HK-2 (cell line): ENCODE measurements at regions not wholly inside any gene's neighbourhood (a gene's known extent, or its start where the extent isn't known, plus 50 kb on each side); places are given as distances from the start of the nearest gene placed in this dataset.
"Not testable (repeated sequence)": the region's sequence is repeated elsewhere in the genome, so short reads cannot be mapped to it uniquely, and the experiment has no call there.

Source experiments
- DNase-seq: peaks from one replicate; pipeline ENCODE4 v3.0.0-alpha.2; 2018; ENCODE audit not compliant: unreplicated experiment

DNA sequence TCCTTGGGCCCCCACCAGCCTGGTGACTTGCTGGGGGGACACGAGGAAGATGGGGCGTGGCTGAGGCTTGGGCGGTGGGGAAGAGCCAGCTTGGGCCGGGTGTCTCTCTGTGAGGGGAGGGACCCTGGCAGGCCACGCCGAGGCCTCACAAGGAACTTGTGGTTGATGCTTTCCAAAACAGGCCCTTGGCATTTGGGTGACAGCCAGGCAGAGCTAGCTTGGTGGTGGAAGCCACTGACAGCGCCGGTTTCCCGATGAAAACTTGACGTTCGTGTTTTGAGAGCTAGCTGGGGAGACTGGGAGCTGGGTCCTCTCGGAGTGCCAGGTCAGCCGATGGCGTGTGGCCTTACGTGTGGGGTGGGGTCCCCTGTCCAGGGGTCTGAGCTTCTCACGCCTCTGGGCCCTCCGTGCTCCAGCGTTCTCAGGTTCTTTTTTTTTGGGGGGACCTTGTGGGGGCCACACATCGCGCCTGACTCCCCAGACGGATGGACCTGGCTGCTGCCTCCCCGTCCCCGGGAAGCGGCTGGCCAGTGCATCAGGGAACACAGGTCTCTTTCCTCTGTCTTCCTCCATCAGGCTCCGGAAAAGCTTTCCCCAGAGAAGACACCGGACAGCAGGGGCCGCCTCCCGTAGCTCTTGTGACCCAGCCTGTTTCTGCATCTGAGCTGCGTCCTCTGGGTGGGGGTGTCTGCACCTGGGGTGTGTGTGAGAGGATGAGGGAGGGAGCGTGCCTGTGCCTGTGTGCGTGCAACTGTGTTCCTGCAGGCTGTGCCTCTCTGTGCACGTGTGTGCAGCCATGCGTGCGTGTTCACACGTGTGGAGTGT lies 129.3 kb upstream of the LPCAT1 start:
- no peak for DNase-seq

DNA sequence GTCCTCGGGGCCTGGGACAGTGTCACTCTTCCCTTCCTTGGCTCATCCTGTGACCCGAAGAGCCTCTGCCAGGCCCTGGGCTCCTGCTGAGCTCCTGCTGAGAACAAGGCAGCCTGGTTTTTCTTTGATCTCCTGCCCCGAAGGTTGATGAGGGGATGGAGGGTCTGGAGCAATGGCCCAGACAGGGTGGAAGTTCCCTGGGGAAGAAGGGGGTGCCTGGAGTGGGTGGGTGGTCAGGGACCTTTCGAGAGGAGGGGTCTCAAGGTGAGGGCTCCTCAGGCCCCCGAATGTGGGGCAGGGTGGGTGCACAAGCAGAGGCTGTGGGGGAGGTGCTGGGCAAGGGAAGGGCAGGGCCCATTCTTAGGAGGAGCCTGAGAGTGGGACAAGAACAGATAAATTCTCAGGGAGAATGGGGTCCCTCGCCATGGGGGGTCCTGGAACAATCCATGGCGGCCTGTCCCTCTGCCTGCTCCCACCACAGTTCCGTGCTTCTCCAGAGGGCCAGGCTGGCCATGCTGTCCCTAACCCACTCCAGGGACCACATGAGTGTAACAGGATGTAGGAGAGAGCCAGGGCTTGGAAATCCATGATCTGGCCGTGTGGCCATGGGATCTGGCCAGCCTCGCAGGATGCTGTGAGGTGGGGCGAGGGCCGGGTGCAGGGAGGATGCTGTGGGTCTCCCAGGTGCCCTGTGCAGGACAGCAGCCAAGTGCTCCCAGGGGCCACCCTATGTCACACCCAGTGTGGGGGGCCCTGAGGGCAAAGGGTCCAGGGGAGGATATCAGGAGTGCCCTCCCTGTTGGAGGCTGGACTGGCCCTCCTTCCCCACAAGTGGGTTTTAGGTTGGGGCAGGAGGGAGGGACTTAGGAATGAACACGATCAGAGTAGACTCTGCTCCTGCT lies 128.5 kb upstream of the LPCAT1 start:
- DNase-seq = no peak

DNA sequence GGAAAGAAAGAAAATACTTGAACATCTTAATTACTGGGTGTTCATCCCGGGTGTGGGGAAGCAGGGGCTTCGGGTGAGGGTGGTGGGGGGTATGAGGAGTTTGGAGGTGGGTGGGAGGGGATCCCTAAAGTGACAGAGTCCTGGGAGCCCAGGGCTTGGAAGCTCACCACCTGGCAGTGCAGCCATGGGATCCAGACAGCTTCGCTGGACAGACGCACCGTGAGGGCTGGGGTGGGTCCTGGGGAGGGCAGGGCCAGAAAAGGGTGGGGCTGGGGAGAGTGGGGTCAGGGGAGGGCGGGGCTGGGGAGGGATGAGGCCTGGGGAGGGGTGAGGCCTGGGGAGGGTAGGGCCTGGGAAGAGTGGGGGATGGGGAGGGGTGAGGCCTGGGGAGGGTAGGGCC lies 127.5 kb upstream of the LPCAT1 start:
- no peak for DNase-seq

DNA sequence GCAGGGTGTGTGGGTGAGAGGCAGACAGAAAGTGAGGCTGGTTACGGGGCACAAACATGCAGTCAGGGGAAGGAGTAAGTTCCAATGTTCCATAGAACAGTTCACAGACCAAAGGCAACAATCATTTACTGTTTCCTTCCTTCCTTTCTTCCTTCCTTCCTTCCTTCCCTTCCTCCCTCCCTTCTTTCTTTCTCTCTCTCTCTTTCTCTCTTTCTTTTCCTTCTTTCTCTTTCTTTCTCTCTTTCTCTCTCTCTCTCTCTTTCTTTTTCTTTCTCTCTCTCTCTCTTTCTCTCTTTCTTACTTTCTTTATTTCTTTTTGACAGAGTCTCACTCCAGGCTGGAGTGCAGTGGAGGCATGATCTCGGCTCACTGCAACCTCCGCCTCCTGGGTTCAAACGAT lies 125.8 kb upstream of the LPCAT1 start:
- no peak for DNase-seq

DNA sequence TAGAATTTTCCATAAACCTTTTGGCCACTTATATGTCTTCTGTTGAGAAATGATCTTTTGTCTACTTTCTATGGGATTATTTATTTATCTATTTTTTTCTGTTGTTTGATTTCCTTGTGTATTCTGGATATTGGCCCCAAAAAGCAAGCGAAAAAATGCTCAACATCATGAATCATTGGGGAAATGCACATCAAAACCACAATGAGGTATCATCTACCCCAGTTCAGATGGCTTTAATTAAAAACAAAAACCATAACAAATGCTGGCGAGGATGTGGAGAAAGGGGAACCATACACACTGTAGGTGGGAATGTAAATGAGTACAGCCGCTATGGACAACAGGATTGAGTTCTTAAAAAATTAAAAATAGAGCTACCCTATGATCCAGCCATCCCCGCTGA lies 125.0 kb upstream of the LPCAT1 start:
- DNase-seq = no peak

DNA sequence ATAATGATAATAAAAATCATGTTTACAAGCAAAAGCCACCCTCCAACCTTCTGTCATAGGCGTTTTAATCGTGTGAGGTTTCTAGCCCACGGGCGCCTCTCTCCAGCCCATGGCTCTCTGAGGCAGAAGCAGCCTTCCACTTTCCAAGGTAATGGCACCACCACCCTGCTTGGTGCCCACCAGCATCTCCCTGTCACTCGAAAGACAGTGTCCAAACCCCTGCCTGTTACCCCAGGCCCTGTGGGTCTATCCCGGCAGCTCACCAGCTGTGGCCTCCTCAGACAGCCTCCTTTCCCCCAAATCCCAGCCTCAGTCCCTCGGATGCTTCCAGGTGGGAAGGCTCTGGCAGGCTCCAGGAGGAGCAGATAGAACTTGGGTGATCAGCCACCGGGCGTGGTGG lies 123.8 kb upstream of the LPCAT1 start:
- no peak for DNase-seq

DNA sequence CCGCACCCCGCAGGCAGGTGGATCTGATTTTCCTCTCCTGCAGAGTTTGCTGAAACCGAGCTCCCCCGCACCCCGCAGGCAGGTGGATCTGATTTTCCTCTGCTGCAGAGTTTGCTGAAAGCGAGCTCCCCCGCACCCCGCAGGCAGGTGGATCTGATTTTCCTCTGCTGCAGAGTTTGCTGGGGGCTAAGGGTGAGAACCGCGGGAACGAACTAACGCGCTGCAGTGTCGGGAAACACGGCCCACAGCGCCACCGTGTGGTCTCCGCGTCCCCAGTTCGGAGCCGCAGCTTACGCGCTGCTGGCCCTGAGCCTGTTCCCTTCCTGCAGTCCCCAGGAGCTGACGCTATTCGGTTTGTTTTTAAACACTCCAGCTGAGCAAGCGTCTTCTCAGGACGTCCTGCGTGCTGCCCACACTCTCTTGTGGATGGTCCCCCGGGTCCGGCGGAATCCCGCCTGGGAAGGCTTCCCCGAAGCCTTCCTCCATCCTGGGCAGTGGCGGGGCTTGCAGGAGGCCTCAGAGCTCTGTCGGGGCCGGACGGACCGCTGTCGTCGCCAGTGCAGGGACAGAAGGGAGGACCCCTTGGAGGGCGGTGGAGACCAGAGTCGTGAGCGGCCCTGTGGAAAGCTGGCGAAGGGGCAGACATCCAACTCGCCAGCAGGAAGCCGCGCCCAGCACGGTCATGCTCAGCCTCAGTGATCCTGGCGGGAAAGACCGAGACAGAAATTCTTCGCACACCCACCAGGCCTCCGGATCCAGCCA lies 121.2 kb upstream of the LPCAT1 start:
- DNase-seq = peak; percentile 79

DNA sequence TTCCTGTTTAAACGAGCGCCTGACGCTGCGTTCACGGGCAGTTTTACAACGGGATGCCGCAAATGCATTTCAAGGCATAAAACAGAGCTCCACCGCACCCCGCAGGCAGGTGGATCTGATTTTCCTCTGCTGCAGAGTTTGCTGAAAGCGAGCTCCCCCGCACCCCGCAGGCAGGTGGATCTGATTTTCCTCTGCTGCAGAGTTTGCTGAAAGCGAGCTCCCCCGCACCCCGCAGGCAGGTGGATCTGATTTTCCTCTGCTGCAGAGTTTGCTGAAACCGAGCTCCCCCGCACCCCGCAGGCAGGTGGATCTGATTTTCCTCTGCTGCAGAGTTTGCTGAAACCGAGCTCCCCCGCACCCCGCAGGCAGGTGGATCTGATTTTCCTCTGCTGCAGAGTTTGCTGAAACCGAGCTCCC lies 120.6 kb upstream of the LPCAT1 start:
- DNase-seq = not testable (repeated sequence)

DNA sequence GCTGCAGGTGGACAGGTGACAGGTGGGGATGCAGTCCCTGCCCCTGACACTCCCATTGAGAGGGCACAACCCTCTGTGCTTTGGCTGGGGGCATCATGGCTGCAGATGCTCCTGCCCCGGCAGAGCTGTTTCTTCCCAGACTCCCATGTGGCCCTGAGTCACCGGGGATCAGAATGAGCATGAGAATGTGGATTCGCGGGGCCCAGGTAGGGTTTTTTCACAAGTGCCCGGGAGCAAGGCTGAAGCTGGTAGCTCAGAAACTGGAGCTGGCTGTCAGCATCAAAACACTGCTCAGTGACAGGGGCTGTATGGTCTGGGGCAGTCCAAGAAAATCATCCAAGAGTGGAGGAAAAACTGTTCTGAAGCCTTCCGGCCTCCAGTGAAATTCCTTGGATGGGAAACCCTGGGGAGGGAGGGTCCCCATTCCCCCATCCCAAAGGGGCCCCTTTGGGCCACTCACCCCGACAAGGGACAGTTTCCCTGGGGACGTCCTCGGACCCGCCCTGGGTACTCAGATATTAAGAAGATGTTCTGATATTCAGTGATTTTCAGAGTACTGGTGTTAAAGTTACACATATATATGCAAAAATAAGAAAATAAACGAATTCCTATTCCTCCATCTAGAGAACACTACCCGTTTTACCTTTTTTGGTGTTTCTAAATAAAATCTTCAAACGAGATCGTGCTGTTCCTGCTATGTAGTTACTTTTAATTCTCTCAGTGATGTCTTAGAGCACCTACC lies 120.1 kb upstream of the LPCAT1 start:
- DNase-seq = peak; percentile 26

DNA sequence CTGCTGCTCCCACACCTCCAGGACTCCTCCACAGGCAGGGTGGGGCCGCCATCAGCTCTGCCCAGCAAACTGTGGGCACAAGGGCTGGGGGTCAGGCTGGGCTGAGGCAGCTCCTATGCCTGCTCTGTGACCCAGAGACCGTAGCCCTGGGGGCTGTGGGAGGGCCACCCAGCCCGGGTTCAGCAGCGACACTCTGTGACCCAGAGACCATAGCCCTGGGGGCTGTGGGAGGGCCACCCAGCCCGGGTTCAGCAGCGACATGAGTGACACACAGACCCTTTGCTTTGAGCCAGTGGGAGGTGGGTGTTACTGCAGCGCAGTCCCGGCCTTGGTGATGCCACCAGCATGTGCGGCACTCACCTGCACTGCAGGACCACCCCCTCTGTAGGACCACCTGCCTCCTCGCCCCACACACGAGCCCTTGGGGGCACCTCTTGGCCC lies 118.9 kb upstream of the LPCAT1 start:
- DNase-seq = no peak

DNA sequence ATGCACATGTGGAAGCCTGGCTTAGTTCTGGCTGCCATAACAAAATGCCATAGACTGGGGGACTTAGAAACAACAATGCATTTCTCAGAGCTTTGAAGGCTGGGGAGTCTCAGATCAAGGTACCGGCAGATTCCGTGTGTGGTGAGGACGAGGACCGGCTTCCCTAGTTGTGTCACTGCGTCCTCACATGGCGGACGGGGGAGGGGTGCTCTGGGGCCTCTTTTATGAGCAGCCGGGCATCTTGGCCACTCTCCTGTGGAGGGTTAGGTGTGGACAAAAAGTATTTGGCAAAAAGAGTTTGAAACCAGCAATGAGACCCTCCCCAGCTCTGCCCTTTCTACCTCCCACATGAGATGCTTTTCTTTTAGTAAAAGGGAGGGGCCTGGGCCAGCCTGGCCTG lies 118.5 kb upstream of the LPCAT1 start:
- no peak for DNase-seq

DNA sequence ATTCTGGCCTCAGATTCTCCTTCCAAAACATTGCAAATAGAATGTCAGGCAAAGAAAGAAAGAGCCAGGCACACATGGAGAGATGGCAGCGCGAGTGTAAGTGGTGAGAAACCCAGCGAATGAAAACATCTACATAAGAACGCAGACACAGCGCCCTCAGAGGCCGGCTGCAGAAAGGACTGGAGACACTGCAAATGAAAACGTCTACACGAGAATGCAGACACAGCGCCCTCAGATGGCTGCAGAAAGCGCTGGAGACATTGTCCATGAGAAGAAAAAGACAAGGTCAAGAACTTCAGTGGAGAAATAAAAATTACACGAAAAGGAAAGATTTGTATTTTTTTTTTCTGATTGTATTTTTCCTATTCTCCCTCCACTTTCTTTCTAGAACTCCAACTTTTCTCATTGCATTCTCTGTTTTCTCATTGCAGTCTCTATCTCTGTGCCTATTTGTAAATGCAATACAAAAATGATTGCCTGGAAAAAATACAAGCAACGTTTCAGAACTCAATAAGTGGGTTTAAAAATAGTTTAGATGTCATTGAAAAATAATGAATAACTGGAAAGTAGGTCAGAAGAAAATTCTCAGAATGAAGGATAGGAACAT lies 117.9 kb upstream of the LPCAT1 start:
- peak; percentile 76 for DNase-seq

DNA sequence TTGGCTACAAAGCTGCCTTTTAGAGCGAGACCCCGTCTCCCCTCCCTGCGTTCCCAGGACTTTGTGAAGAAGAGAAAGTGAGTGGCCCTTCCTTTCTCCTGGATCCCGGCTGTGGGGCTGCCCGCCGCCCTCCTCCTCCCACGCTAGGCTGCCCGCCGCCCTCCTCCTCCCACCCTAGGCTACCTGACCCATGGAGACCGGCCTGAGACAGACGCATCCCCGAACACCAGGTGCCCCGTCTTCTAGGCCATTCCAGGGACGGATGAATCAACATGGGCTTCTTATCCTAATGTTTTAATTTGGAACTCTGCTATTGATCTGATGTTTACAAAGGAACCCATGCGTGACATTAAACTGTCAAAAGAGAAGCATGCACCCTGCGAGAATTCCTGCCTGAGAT lies 117.3 kb upstream of the LPCAT1 start:
- DNase-seq = no peak

DNA sequence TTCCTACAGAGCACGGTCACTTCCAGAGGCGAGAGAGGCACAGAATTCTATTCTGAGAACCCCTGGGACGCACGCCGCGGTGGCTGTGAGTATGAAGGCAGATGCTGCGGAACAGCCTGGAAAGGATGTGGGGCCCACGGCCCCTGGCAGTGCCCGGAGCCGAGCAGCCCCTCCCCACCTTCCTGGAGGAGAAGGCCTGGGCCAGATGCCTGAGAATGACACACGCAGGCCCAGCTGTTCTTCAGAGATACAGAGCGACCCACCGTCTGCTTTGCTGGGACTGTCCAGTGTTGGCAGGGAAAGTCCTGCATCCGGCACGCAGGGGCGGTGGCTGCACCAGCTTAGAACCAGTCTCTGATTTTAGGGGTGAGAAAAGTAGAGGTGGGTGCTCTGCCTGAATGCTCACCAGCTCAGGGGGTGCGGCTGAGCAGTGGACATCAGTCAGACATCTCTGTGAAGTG lies 116.7 kb upstream of the LPCAT1 start:
- no peak for DNase-seq

DNA sequence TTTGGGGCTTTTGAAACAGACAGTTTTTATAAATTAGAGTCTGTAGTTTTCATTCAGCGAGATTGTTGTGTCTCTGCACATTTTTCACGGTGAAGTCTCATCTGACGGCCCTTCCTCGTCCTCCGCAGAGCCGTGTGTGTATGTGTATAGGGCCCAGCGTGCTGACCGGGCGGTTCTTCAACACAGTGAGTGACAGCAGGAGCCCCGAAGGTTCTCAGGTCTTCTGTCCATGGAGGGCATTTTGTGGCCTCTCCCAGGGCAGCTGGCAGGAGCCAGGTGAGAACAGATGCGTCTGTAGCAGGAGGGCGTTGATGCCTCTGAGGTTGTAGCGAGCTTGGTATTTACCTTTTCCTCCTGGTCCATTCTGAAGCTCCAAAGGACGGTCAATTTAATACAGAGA lies 116.0 kb upstream of the LPCAT1 start:
- DNase-seq = no peak

DNA sequence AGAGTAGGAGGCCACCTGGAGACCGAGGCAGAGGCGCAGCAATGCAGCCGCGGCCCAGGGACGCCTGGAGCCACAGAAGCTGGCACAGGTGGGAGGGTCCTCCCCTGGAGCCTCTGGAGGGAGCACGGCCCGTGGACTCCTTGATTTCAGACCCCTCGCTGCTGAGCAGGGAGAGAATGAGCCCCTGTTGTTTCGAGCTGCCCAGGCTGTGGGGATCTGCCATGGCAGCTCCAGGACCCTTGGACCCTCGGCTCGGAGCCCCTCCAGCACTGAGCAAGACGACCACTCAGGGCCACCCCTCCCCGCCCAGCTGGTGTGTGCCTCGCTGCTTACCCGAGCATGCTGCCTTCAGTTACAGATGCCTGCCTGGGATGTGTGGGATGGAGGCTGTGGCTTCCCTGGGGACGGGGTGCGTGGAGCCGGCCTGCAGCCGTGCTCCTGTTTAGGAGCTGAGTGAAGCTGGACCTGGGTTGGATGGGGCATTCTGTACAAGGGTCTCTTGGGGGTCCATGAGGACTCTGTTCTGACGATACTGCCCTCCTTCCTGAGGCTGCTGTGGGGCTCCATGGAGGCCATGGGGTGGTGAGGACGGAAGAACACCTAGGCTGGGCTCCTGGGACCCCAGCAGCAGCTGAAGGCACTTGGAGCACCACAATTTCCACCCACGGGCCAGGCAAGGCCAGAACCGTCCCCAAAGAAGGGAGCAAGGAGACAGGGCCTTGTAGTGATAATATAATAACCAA lies 115.1 kb upstream of the LPCAT1 start:
- DNase-seq = no peak

DNA sequence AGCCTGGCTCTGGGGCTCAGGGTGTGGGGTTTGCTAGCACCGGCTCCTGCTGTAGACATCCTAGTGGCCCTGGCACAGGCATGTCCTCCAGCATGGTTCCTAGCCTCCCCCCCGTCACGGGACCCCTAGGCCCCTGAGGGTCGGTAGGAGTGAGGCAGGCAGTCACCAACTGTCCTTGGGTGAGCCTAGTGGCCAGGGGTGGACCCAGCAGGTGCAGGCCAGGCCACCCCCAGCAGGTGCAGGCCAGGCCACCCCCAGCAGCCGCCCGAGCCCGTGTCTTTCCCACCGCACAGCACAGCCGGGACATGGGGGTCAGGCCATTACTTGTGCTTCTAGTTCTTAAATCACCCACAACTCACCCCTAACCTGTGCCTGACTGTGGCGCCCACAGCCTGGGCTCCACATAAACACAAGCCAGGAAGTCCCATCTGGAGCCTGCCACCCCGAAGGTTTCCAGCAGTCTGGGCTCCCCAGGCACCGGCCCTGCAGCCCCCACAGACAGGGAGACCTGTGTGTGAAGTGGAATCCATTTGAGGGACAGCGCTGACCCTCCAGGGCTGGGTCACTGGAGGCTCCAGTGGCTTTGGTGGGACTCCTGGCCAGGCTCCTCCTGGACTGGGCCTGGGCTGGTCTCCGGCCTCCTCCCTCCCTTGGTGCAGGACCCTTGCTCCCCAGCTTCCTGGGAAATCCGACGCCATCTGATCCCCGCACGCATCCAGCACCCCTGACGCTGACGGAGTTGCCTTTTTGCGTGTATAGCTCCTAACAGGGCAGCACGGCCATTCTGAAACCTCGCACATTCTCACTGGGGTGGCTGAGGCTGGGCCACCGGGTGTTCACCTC lies 114.1 kb upstream of the LPCAT1 start:
- no peak for DNase-seq

DNA sequence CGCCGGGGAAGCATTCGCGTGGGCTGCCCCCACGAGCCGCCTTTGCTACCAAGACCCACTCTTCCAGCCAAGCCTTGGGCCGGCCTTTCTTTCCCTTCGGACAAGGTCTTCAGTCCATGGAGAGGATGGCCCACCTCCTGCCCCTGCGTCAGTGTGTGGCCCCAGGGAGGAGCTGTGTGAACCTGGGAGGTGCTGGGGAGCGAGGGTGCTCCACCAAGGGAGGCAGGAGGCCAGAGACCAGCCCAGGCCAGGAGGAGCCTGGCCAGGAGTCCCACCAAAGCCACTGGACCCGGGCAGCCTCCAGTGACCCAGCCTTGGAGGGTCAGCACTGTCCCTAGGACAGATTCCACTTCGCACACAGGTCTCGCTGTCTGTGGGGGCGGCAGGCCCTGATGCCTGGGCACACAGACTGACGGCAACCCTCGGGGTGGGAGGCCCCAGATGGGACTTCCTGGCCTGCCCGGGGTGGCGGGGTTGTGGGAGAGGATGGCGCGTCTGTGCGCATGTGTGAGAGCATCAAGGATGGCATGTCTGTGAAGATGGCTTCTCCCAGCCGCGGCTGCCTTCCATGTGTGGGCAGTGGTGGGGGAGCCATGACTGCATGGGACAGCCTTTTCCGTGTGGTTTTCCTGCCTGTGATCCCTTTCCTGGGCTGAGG lies 113.3 kb upstream of the LPCAT1 start:
- no peak for DNase-seq
